Left renal cortex interstitium (tissue), 4 donors: ENCODE measurements at regions not wholly inside any gene's neighbourhood (a gene's known extent, or its start where the extent isn't known, plus 50 kb on each side); places are given as distances from the start of the nearest gene placed in this dataset.
A peak's percentile ranks its signal among the peaks of the same experiment; 100 is the strongest.

Experiments used
- DNase-seq, 4 donors: peaks; one replicate each; pipeline ENCODE4 v3.0.0-alpha.2; 2013; ENCODE audit warnings: low read depth in 4 of 4, low spot score in 2 of 4, missing footprints in 1 of 4

DNA sequence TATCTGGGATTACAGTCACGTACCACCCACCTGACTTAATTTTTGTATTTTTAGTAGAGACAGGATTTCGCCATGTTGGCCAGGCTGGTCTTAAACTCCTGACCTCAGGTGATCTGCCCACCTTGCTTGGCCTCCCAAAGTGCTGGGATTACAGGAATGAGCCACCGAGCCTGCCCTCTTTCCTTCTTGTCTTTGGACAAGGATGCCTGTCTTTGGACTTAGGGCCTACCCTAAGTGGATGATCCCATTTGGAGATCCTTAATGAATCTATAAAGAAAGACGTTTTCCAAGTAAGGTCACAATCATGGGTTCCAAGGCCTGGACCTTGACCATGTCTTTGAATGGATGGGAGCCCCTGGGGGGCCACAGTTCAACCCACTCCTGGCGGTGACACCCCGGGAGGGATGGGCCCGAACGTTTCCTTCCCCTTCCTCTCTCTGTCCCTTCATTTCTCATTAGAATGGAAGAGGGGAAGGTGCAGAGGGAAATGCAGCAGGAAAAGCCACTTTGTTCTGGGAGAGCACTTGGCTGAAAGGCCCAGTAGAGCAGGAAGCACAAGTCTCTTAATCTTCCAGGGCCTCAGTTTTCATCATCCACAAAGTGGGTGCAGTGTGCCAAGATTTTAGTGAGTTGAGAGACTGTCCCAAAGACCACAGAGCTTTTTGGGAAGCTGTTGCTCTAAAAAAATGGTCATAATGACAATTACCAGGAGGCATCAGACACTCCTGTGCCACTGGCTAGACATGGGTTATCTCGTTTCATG lies 353.3 kb downstream of the SEC14L1 start:
- no peak for DNase-seq

DNA sequence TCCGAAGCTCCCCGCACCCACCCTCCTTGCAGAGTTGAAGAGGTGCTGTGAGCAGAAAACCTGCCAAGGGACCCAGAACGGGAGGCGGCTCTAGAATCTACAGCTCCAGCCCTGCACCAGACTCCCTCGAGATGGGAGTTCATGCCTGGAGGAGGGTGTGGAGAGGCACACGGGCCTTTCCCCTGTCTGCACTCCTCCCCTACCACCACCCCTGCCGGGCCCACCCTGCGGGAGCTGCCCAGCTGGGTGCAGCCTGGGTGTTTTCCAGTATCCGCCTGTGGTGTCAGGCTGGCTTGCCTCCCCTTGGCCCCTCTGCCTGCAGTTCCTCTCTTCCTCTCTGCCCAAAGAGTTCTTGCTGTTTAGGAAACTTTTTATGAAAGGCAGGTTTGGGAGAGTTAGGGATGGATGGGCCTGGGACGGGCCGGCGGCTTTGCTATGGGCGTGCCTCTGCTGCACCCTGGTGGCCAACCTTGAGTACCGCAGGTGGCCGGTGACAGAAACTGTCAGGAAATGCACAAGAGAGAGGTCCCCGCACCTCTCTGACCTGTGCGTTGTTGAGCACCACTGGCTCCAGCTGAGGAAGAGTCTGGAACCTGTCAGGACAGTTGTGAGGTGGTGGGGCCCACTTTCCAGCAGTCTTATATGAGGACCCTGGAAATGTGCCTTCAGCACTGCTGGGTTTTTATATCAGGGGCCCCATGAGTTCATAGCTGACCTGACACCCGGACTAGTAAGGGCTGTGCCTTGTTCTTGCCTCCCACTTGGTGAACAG lies 354.1 kb downstream of the SEC14L1 start:
- DNase-seq = peak in 1 of 4 donors; percentile 54

DNA sequence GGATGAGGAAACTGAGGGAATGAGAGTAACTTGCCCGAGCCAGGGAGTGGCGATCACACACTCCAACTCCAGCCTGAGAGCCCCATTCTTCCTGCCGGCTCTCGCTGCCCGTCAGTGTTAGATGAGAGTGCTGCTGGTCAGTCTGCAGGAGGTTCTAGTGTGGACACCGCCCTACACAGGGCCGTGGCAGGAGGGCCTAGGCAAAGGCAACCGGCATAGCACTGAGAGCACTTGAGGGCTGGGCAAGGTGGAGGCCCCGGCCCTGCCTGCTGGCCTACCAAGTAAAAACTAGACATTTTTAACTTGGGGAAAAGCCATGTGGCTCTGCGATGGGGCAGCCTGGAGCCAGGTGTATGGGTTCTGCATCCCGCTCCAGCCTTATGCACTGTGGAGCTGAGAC lies 354.8 kb downstream of the SEC14L1 start:
- no peak for DNase-seq

DNA sequence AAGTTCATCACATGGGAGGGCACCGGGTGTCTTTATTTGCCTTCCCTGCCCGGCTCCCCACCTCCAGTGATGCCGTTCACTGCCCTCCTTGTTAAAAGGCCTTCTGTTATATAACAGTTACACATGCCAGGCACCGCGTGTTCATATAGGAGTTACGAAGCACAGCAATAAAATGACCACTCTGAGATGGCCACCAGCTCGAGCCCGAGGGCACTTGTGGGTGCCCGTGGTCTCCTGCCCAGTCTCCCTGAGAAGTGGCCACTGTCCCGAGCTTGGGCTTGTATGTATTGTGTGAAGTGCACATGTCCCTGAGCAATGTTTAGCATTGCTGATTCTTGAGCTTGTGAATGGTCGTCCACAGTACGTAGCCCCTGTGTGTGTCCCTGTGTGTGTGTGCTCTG lies 355.6 kb downstream of the SEC14L1 start:
- DNase-seq = no peak

DNA sequence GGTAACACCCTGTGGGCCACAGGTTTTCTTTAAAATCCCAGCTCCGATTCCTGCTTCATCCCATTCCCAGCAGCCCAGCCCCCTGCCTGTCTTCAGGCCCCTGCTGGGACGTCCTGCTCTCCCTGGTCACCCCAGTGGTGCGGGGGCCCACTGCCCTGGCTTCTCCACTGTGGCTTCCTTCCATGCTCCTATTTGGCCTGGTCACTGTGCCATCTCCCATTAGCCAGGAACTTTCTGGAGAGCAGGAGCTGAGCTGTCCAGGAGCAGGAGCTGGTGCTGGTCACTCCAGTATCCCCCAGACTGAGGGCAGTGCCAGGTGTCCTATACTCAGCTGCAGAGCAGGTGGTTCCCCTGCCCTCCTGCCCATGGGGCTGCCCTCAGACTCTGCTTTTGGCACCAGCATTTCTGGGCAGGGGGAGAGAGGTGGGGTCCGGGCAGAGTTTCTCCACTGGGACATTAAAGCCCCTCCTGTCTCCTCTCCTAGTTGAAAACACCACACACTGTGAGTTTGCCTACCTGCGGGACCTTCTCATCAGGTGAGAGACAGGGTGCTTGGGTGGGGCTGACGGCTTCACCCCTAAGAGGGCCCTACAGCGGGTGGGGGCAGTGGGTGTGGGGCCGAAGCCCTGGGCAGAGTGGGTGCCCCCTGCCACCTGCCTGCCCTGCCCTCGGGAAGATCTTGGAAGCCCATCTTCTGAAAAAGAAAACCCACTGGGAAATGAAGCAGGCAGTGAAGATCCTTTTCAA lies 356.2 kb downstream of the SEC14L1 start:
- no peak for DNase-seq

DNA sequence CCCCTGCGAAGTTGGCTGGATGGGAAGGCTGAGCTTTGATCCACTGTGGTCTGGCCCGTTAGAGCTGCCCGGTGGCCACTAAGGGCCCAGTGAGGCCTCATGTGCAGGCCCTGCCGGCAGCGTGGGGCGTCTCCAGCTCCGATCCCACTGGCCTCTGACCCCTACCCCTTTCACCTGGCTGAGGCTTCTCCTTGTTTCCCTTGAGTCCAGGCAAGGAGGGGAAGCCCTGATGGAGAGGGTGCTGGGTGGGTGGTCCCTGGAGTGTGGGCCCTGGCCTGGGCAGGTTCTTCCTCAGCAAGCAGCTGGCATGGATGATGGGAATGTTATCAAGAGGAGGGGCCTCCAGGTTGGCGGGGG lies 356.8 kb downstream of the SEC14L1 start:
- DNase-seq = no peak

DNA sequence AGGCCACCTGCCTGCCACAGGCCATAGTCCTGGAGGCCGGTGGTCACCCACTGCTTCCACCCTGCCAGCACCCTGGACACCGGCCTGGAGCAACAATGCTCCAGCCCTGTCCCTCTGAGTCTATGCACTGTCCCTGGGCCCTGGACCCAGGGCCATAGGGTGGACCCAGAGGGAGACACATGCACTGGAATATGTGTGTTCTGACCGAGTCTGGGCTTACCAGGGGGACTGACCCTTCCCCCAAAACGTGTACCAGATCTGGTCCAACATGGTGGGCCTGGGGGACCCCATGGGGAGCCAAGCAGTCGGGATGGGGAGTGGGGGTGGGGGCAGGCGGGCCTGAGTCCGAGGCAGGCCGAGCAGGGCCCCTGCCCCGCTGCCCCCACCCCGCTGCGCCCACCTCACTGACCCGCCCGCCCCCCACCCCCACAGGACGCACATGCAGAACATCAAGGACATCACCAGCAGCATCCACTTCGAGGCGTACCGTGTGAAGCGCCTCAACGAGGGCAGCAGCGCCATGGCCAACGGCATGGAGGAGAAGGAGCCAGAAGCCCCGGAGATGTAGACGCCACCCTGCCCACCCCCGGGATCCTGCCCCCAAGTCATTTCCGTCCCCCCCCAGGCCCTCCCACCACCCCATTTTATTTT lies 357.4 kb downstream of the SEC14L1 start:
- no peak for DNase-seq

DNA sequence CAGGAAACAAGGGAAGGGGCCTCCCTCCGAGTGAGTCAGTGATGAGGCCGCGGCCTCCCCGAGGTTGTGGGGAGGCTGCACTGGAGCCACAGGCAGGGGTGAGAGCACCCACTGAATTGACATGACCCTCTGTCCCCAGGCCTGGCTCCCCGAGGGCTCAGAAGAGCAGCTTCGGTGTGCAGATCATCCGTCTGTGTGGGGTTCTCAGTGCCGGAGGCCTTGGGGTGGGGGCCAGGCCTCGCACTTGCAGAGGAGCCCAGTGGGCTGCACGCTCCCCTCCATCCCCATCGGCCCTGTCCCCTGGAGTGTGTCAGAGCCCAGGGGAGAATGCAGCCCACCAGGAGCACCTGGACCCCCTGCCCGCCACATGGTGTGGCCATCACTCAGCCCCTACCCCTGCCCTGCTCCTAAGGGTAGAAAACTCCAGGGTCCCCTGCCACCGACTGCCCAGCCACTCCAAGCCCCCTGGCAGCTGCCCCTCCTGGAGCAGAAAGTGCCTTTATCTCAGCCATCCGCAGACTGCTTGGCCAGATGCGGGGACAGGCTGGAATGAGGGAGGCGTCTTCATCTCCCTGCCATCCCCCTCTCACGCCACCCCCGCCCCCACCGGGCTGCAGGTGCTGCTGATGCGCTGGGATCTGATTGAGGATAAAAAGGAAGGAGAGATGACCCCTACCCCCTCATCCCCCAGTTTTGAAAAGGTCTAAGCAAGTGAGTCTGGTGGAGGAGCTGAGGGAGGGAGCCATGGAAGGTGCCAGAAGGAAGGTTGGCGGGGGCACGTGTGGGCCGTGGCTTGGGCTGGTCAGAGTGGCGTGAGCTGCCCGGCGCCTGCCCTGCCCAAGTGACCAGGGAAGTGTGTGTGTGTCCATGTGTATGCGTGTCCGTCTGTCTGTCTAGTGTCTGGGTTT lies 358.3 kb downstream of the SEC14L1 start:
- no peak for DNase-seq

DNA sequence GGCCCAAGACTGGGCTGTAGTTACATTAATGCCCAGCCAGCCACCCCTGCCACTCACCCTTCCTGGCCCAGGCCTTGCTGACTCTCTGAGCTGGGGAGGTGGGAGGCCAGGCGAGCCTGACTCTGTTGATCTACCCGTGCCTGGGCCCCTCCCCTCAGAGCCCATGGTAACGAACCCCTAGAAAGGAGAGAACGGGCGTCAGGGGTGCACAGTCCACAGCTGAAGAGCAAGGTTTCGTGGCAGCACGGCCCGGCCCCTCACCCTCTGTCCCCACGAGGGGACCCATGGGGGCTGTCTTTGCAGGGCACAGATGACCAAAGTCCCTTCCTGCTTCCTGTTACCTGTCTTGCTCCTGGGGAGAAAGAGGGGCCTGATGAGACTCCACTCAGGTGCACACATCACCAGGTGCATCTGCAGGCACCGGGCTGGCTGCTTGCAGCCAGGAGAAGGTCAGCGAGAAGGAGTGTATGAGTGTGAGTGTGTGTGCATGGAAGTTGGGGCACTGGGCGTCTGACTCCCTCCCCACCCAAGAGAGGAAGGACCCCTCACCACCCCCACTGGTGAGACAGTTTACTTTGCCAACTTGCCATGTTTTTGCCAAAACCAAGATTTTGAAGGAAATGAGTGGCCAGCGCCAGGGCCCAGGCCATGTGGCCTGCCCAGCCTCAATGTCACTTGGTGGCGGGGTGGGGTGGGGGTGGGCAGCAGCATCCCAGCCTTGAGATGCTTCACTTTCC lies 359.1 kb downstream of the SEC14L1 start:
- DNase-seq = no peak

DNA sequence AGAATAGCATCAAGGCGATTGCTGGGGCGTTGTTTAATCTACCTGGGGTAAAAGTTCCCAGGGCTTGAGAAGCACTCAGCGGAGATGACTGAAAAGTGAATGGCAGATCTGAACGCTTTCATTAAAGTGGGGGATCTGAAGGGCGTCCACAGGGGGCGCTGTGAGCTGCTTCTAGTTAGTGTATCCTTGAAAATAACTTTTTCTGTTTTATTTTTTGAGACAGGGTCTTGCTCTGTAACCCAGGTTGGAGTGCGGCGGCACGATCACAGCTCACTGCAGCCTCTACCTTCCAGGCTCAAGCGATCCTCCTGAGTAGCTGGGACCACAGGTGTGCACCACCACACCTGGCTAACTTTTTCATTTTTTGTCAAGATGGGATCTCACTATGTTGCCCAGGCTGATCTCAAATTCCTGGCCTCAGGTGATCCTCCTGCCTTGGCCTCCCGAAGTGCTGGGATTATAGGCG lies 360.4 kb downstream of the SEC14L1 start:
- DNase-seq = no peak

DNA sequence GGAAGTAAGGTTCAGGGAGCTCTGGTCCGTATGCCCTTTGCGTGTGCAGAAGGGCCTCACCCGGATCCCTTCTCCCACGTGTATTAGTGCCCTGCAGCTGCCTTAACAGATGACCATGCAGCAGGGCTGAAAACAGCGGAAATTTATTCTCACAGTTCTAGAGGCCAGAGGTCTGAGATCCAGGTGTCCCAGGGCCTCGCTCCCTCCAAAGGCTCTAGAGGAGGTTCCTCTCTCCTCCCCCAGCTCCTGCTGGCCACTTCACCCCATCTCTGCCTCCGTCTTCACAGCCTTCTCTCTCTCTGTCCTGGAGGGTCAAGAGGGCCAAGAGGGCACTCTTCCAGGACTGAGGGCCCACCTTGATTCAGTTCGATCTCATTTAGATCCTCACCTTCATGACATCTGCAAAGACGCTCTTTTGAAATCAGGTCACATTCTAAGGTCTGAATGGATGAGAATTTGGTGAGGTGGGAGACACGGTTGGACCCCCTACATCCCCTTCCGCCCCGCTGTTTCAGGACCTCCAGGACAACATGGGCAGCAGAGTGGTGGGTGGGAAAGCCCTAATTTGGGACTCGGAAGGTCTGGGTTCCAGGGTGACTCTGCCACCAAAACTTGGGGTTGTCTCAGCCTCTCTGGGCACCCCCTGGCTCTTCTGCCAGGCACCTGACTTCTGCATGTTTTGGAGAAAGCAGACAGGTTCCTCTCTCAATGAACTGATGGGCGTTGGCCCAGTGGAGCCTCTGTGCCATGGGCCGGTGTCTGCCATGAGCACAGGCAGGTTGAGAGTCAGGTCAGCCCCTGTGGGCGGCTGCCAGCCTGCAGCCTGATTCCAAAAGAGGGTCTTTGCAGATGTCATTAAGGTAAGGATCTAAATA lies 361.2 kb downstream of the SEC14L1 start:
- no peak for DNase-seq

DNA sequence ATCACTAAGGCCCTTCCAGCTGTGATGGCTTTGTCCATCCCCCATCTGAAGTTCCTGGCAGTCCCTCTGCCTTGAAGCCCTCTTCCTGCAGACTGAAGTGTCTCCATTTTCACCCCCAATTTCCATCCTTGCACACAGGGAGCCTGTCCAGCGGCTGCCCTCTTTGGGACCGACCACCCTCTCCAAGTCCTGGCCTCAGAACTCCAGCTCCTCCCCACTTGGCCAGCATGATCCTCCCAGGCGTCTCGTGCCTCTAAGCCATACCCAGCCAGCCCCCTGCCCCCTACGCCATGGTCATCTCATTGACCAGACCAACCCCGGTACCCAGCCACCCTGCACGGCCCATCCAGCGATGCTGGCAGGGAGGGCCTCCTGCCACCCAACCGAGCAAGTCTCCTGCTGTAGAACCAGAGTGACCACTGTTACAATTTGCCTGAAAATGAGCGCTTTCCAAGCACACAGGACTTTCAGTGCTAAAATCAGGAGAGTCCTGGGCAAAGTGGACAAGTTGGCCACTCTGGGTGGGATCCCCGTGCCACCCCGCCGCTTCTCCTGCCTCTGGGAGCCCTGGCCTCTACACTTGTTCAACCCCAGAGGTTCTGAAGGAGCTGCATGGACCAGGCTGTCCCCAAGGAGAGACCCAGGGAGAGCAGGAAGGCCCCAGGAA lies 362.0 kb downstream of the SEC14L1 start:
- no peak for DNase-seq

DNA sequence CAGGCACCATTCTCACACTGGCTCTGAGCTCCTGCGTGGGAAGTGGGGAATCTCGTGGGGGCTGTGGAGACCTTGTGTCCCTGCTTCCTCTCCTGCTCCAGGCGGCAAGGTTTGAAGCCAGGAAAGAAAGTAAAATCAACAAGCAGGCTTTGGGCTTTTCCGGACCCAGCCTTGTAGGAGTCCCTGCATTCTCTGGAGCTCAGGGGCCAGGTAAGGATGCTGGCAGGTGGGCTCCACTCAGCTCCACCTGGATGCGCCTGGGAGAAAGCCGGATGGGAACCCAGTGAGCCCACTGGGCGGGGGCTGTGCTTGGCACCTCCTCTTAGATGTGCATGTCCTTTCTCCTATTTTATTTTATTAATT lies 362.5 kb downstream of the SEC14L1 start:
- no peak for DNase-seq

DNA sequence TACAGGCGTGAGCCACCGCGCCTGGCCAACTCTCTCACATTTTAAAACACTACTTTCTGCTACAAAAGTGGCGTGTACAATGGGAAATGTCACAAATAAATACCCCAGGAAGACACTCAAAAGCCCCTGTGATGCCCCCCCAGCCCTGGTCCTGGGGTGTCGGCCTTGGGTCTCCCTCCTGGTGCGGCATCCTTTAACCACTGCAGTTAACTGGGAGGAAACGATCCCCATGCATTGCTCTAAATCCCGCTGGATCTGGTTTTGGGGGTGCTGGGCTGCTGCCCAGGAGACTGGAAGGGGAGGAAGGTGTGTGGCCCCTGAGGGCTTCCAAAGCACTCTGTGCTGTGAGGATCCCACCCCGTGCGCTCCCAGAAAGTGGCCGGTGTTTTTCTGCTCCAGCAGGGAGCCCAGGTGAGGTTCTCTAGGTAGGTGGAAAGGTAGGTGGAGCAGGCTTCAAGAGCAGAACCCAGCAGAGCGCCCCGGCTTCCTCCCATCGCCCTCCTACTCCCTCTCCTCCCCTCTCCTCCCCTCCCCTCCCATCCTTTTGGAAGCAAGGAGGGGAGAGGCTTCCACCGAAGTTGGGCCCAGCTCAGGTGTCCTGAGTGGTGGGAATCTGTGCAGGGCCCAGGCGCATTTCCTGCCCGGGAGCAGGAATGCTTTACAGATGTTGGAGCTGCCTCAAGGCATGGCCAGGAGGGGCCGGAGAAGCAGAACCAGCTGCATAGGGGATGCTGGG lies 363.3 kb downstream of the SEC14L1 start:
- DNase-seq = no peak

DNA sequence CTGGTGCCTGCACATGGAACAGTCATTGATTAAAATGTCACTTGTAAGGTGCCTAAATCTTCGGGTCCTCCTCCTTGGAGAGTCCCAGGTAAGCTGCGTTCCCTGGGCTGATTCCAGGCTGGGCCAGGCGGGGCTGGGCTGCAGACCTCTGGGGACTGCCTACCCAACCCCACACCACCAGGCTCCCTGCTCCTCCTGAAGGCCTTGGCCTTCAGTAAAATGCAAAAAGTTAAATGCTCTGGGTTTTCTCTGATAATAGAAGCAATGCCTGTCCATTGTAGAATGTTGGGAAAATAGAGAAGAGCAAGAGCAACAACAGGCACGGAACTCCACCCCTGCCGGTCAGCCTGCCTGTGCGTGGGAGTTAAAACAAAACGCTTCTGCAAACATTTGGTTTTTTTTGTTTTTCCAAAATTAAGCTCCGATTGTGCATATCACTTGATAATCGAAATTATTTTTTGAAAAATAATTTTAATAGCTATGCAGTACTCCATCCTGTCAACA lies 363.9 kb downstream of the SEC14L1 start:
- no peak for DNase-seq

DNA sequence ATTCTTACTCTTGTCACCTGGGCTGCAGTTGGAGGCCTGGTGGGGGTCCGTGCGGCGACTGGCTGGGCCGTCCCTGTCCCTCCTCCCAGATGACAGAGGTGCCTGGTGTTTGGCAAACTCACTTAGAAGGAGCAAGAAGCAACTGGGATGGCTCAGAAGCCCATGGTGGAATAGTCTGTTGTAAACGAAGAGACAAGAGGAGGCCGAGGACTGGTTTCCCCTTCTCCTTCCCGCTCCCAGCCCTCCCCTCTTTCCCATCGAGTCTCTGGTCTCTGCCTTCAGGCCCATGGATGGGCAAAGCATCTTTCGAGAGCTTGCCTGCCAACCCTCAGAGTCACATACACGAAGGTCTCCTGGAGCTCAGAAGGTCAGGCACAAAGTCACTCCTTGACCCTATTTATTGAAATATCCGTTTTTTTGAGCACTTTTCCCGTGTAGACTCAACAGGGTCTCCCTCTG lies 364.4 kb downstream of the SEC14L1 start:
- DNase-seq = no peak
